HG03520 (cell line): ENCODE measurements at regions not wholly inside any gene's neighbourhood (a gene's known extent, or its start where the extent isn't known, plus 50 kb on each side); places are given as distances from the start of the nearest gene placed in this dataset.

Experiments
- ATAC-seq: cut with Tn5 transposase; IDR thresholded peaks from one replicate; pipeline ENCODE4 v1.9.1; 2021; ENCODE audit warnings: mild to moderate bottlenecking, moderate library complexity; ENCODE audit not compliant: unreplicated experiment

GRCh38 chrX:11949291-11949690, 189.0 kb upstream of the FRMPD4 start:
- no peak for ATAC-seq

GRCh38 chrX:11952176-11952720, 186.0 kb upstream of the FRMPD4 start:
- ATAC-seq = no peak

GRCh38 chrX:11953615-11954014, 184.7 kb upstream of the FRMPD4 start:
- ATAC-seq = no peak

- no peak for ATAC-seq
These were observed 184.1 kb upstream of the FRMPD4 start for GRCh38 chrX:11954176-11954575.

GRCh38 chrX:11960031-11960430, 178.2 kb upstream of the FRMPD4 start:
- no peak for ATAC-seq

GRCh38 chrX:11965436-11965835, 172.8 kb upstream of the FRMPD4 start:
- no peak for ATAC-seq

- ATAC-seq = no peak
These were observed 170.0 kb upstream of the FRMPD4 start for GRCh38 chrX:11967986-11968869.

GRCh38 chrX:11968991-11969390, 169.3 kb upstream of the FRMPD4 start:
- ATAC-seq = no peak

GRCh38 chrX:11970578-11971359, 167.5 kb upstream of the FRMPD4 start:
- ATAC-seq = no peak

- no peak for ATAC-seq
These were observed 161.6 kb upstream of the FRMPD4 start for GRCh38 chrX:11976663-11977062.

GRCh38 chrX:11992271-11992670, 146.0 kb upstream of the FRMPD4 start:
- no peak for ATAC-seq

- ATAC-seq = no peak
These were observed 143.1 kb upstream of the FRMPD4 start for GRCh38 chrX:11995146-11995545.

GRCh38 chrX:11996810-11997209, 141.5 kb upstream of the FRMPD4 start:
- no peak for ATAC-seq

- no peak for ATAC-seq
These were observed 139.3 kb upstream of the FRMPD4 start for GRCh38 chrX:11998944-11999343.

GRCh38 chrX:12002876-12003275, 135.4 kb upstream of the FRMPD4 start:
- ATAC-seq = no peak

- no peak for ATAC-seq
These were observed 130.4 kb upstream of the FRMPD4 start for GRCh38 chrX:12007881-12008280.

GRCh38 chrX:12010436-12010835, 127.8 kb upstream of the FRMPD4 start:
- ATAC-seq = no peak

- no peak for ATAC-seq
These were observed 127.2 kb upstream of the FRMPD4 start for GRCh38 chrX:12011075-12011474.

GRCh38 chrX:12013211-12013618, 125.1 kb upstream of the FRMPD4 start:
- ATAC-seq = no peak

GRCh38 chrX:12021698-12022097, 116.6 kb upstream of the FRMPD4 start:
- ATAC-seq = no peak

GRCh38 chrX:12026481-12026880, 111.8 kb upstream of the FRMPD4 start:
- no peak for ATAC-seq

- no peak for ATAC-seq
These were observed 106.2 kb upstream of the FRMPD4 start for GRCh38 chrX:12032082-12032481.
